Mesothelial cell of epicardium (in vitro differentiated cells): ENCODE measurements at regions not wholly inside any gene's neighbourhood (a gene's known extent, or its start where the extent isn't known, plus 50 kb on each side); places are given as distances from the start of the nearest gene placed in this dataset.

Experiments used
- DNase-seq, 2 experiments: peaks; one replicate each; pipeline ENCODE4 v3.0.0; 2021; ENCODE audit warnings: low spot score in 2 of 2; ENCODE audit not compliant: unreplicated experiment in 2 of 2
- H3K27ac Mint-ChIP-seq: 2 replicates; pipeline ENCODE4 v1.8.0; 2021; ENCODE audit warnings: mixed read lengths
- H3K27me3 Mint-ChIP-seq: 2 replicates; pipeline ENCODE4 v1.8.0; 2021; ENCODE audit warnings: low read depth, mixed read lengths
- H3K36me3 Mint-ChIP-seq: 2 replicates; pipeline ENCODE4 v1.8.0; 2021; ENCODE audit warnings: mixed read lengths
- H3K4me1 Mint-ChIP-seq: 2 replicates; pipeline ENCODE4 v1.8.0; 2021; ENCODE audit warnings: mixed read lengths
- H3K4me3 Mint-ChIP-seq: 2 replicates; pipeline ENCODE4 v1.8.0; 2021; ENCODE audit warnings: mild to moderate bottlenecking, moderate library complexity, mixed read lengths
- H3K9me3 Mint-ChIP-seq: 2 replicates; pipeline ENCODE4 v1.8.0; 2021; ENCODE audit warnings: mixed read lengths
- CTCF ChIP-seq: fragments of 200-600 bp; sonication (generic); IDR thresholded peaks from one replicate; pipeline ENCODE4 v1.5.0; 2021; ENCODE audit warnings: antibody characterized with exemption; ENCODE audit not compliant: unreplicated experiment

- TF ChIP-seq CTCF = no peak
- Mint-ChIP-seq H3K4me3 (no peak overlapping the region), H3K27me3 (peaks cover 9% of the 10 kb centered on the region), H3K27ac (no peak overlapping the region), H3K36me3 (no peaks in the 10 kb centered on the region), H3K4me1 (peaks cover 27% of the 10 kb centered on the region), H3K9me3 (peaks cover 3% of the 10 kb centered on the region)
- DNase-seq = no peak
These were observed 139.4 kb downstream of the RPLP1 start for GRCh38 chr15:69591905-69592508.

DNA sequence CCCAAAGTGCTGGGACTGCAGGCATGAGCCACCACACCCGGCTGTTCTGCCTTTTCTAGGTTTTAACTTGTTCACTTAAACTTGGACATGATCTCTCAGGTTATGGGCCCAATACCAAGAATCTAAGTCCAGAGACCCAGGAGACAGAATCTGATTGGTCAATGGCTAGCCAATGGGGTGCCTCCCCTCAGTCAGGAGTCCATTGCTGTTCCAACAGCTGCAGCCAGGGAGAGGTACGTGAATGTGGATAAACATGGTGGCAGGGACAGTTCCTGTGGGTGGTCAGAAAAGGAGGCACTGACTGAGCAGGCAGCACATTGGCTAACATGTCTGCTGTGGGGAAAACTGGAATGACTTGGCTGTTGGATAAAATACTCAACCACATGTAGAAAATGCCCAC is 140.3 kb downstream of the RPLP1 start:
- Mint-ChIP-seq H3K4me1 (peaks cover 27% of the 10 kb centered on the region), H3K27ac (no peak overlapping the region), H3K36me3 (no peaks in the 10 kb centered on the region), H3K27me3 (peaks cover 12% of the 10 kb centered on the region), H3K4me3 (no peak overlapping the region), H3K9me3 (peaks cover 3% of the 10 kb centered on the region)
- TF ChIP-seq CTCF = no peak
- no peak for DNase-seq

- Mint-ChIP-seq H3K4me3 (no peak overlapping the region), H3K9me3 (no peaks in the 10 kb centered on the region), H3K27ac (no peak overlapping the region), H3K36me3 (no peaks in the 10 kb centered on the region), H3K27me3 (peaks cover 11% of the 10 kb centered on the region), H3K4me1 (peaks cover 27% of the 10 kb centered on the region)
- no peak for DNase-seq
- no peak for TF ChIP-seq CTCF
These were observed 140.9 kb downstream of the RPLP1 start for GRCh38 chr15:69593488-69593887.

DNA sequence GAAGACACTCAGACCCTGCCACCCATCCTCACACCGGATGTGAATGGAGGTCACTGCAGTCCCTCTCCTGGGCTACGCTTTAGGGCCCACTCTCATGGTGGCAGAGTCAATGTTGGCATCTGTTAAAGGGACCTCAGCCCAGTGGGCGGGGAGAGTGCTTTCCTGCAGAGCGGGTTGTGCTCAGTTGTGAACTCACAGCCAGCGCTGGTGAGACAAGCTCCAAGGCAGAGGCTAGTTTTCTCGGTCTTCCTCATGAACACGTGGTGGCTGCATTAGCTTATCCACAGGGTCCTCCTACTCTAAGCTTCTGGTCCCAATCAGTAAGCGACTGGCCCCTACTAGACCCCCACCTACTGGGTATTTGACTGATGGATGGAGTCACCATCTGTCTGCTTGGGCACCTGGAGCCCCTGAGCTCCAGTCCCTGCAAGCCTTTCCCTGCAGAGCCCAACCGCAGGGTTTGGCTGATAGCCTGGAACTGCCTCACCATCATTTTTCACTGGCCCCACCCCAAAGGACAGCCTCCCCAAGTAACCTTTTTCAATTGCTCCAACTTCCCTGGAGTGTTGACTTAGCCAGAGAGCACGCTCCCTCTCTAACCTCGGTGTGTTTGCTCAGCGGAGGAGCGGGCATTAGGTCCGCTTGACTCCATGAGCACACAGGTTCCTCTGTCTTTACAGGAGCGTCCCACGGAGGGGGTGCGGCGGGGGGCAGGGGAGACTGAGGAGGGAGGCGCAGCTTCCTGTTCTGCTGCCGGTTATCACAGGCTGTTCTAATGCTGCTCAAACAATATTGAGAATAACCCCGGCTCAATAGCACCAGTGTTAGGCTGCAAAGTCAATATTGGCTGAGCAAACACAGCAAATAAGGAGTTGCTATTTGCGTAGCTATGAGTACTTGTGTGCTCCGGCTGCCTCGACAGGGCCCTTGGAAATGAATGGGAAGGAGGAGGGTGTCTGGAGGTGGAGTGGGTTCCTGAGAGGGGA is 141.7 kb downstream of the RPLP1 start:
- H3K27ac Mint-ChIP-seq = peak overlapping the region; percentile 74
- no peak overlapping the region for H3K4me3 Mint-ChIP-seq
- peaks cover 17% of the 10 kb centered on the region for H3K27me3 Mint-ChIP-seq
- peaks cover 27% of the 10 kb centered on the region for H3K4me1 Mint-ChIP-seq
- no peaks in the 10 kb centered on the region for H3K36me3 Mint-ChIP-seq
- no peaks in the 10 kb centered on the region for H3K9me3 Mint-ChIP-seq
- DNase-seq = peak in 1 of 2 experiments; percentile 53
- no peak for TF ChIP-seq CTCF

- H3K27me3 Mint-ChIP-seq = peaks cover 24% of the 10 kb centered on the region
- DNase-seq = no peak
- H3K27ac Mint-ChIP-seq = peak overlapping the region; percentile 74
- H3K4me1 Mint-ChIP-seq = peaks cover 27% of the 10 kb centered on the region
- no peak for TF ChIP-seq CTCF
- H3K36me3 Mint-ChIP-seq = no peaks in the 10 kb centered on the region
- no peak overlapping the region for H3K4me3 Mint-ChIP-seq
- H3K9me3 Mint-ChIP-seq = no peaks in the 10 kb centered on the region
These were observed 142.6 kb downstream of the RPLP1 start for GRCh38 chr15:69595009-69595791.
